PC-9 (cell line): ENCODE measurements at regions not wholly inside any gene's neighbourhood (a gene's known extent, or its start where the extent isn't known, plus 50 kb on each side); places are given as distances from the start of the nearest gene placed in this dataset.

ENCODE experiments used
- BruUV-seq: library from RNA; stranded (reverse); fragments of 400-500 nt; replicated peaks from 2 replicates; lab custom pipeline; 2021; lab: Mats Ljungman, UMichigan
- CTCF ChIA-PET: fragments of 300-600 bp; sonication (Branson Sonifier 250); formaldehyde crosslinking; loops from one replicate; lab custom pipeline; 2022; ENCODE audit warnings: antibody characterized with exemption; lab: Charles Lee
- POLR2A ChIA-PET: fragments of 300-600 bp; sonication (Branson Sonifier 250); formaldehyde crosslinking; loops from one replicate; lab custom pipeline; 2022; ENCODE audit warnings: antibody characterized with exemption; ENCODE audit not compliant: unreplicated experiment; lab: Charles Lee
- DNase-seq, 2 experiments: peaks; one replicate each; pipeline versions ENCODE4 v3.0.0 to v3.0.0-alpha.2; 2015 to 2022; ENCODE audit warnings: mixed read lengths in 1 of 2
- H2AFZ ChIP-seq: fragments of 200-600 bp; sonication (generic); 2 replicates; pipeline ENCODE4 v1.8.1; 2017; ENCODE audit warnings: antibody characterized with exemption
- H3F3A ChIP-seq: fragments of 200-600 bp; sonication (generic); 2 replicates; pipeline ENCODE4 v1.8.1; 2017; ENCODE audit warnings: antibody characterized with exemption, mild to moderate bottlenecking, low read depth; ENCODE audit not compliant: insufficient read depth
- H3K27ac ChIP-seq: fragments of 200-600 bp; sonication (generic); 2 replicates; pipeline ENCODE4 v1.6.1; 2016; ENCODE audit warnings: mixed run types
- H3K27me3 ChIP-seq: fragments of 200-600 bp; sonication (generic); 2 replicates; pipeline ENCODE4 v1.6.1; 2016; ENCODE audit warnings: low read depth, mixed run types; ENCODE audit not compliant: insufficient read depth
- H3K36me3 ChIP-seq: fragments of 200-600 bp; sonication (generic); 2 replicates; pipeline ENCODE4 v1.6.1; 2016; ENCODE audit warnings: low read depth, mixed run types
- H3K4me1 ChIP-seq: fragments of 200-600 bp; sonication (generic); replicated peaks from 2 replicates; pipeline ENCODE4 v1.6.1; 2016; ENCODE audit warnings: mixed run types; ENCODE audit not compliant: insufficient read depth
- H3K4me2 ChIP-seq: fragments of 200-600 bp; sonication (generic); 2 replicates; pipeline ENCODE4 v1.6.1; 2017; ENCODE audit warnings: mixed run types
- H3K4me3 ChIP-seq: fragments of 200-600 bp; sonication (generic); 2 replicates; pipeline ENCODE4 v1.6.1; 2016; ENCODE audit warnings: mixed run types
- H3K79me2 ChIP-seq: fragments of 200-600 bp; sonication (generic); 2 replicates; pipeline ENCODE4 v1.6.1; 2017; ENCODE audit warnings: low read depth, mixed run types
- H3K9me2 ChIP-seq: fragments of 200-600 bp; sonication (generic); 2 replicates; pipeline ENCODE4 v1.8.1; 2017; ENCODE audit warnings: mild to moderate bottlenecking; ENCODE audit not compliant: insufficient read depth
- H3K9me3 ChIP-seq: fragments of 200-600 bp; sonication (generic); 2 replicates; pipeline ENCODE4 v1.8.1; 2016; ENCODE audit warnings: low read depth; ENCODE audit not compliant: insufficient read depth
- H4K20me1 ChIP-seq: fragments of 200-600 bp; sonication (generic); 2 replicates; pipeline ENCODE4 v1.8.1; 2017; ENCODE audit not compliant: insufficient read depth
- EZH2 ChIP-seq: fragments of 200-600 bp; sonication (generic); IDR thresholded peaks from 2 replicates; pipeline ENCODE4 v1.8.0; 2017; ENCODE audit warnings: antibody characterized with exemption, low read depth
- intact Hi-C: fragments of 100-400 bp; cut with micrococcal nuclease; formaldehyde crosslinking; loops from one replicate; pipeline ENCODE4 v1.10.0; 2022; ENCODE audit not compliant: unreplicated experiment
- TF ChIP-seq, protein P1 (sequence below): fragments of 200-600 bp; sonication (generic); conservative IDR thresholded peaks from 2 replicates; pipeline ENCODE4 v1.6.1; 2017; ENCODE audit warnings: mixed run types, antibody characterized with exemption, mild to moderate bottlenecking, moderate library complexity

DNA sequence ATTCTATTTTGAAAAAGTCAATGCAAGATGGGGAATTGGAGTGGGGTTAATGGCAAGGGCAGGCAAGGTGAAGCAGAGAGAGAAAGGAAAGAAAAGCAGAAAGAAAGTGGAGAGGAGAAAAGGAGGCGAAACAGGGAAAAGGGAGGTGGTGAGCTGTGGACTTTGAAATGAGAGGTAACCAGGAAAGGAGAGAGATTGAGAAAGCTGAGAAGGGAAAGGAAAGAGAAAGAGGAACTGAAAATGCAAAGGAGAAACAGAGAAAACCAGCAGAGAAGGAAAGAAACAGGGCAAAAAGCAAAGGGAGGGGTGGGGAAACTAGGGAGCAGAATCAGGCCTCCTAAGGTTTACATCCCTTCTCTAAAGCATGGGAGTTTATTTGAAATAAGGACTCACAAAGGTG lies 72.5 kb upstream of the TPK1 start:
- TF ChIP-seq EZH2: no peak
- TF ChIP-seq, protein P1, sequence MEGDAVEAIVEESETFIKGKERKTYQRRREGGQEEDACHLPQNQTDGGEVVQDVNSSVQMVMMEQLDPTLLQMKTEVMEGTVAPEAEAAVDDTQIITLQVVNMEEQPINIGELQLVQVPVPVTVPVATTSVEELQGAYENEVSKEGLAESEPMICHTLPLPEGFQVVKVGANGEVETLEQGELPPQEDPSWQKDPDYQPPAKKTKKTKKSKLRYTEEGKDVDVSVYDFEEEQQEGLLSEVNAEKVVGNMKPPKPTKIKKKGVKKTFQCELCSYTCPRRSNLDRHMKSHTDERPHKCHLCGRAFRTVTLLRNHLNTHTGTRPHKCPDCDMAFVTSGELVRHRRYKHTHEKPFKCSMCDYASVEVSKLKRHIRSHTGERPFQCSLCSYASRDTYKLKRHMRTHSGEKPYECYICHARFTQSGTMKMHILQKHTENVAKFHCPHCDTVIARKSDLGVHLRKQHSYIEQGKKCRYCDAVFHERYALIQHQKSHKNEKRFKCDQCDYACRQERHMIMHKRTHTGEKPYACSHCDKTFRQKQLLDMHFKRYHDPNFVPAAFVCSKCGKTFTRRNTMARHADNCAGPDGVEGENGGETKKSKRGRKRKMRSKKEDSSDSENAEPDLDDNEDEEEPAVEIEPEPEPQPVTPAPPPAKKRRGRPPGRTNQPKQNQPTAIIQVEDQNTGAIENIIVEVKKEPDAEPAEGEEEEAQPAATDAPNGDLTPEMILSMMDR: no peak
- Histone ChIP-seq H3K27ac (no peak overlapping the region), H3K79me2 (no peaks in the 10 kb centered on the region), H3K4me1 (no peaks in the 10 kb centered on the region), H2AFZ (no peak overlapping the region), H3K27me3 (no peaks in the 10 kb centered on the region), H3K4me2 (no peak overlapping the region), H3K9me3 (no peaks in the 10 kb centered on the region), H4K20me1 (no peaks in the 10 kb centered on the region), H3K9me2 (no peaks in the 10 kb centered on the region), H3K4me3 (no peak overlapping the region), H3F3A (no peaks in the 10 kb centered on the region), H3K36me3 (no peaks in the 10 kb centered on the region)
- ChIA-PET POLR2A (no interaction called here), CTCF (interaction anchor here (0.6 kb wide), 2 partner anchors 1006 to 1181 kb away, joined by 6 to 7 read pairs; partner anchors contain the start of gene TCAF1)
- BruUV-seq: no TSS peak
- intact Hi-C loops: no loop called here
- no peak for DNase-seq

GRCh38 chr7:144907577-144907976 lies 71.7 kb upstream of the TPK1 start:
- H3K27ac ChIP-seq: no peak overlapping the region
- H3K27me3 ChIP-seq: no peaks in the 10 kb centered on the region
- intact Hi-C loops: no loop called here
- TF ChIP-seq, protein P1: no peak
- TF ChIP-seq EZH2: no peak
- no peaks in the 10 kb centered on the region for H3K4me1 ChIP-seq
- CTCF ChIA-PET: no interaction called here
- H2AFZ ChIP-seq: no peak overlapping the region
- DNase-seq: no peak
- H3K4me3 ChIP-seq: no peak overlapping the region
- no peaks in the 10 kb centered on the region for H3K9me3 ChIP-seq
- no peak overlapping the region for H3K4me2 ChIP-seq
- H3F3A ChIP-seq: no peaks in the 10 kb centered on the region
- POLR2A ChIA-PET: no interaction called here
- BruUV-seq: no TSS peak
- no peaks in the 10 kb centered on the region for H3K36me3 ChIP-seq
- no peaks in the 10 kb centered on the region for H3K9me2 ChIP-seq
- H3K79me2 ChIP-seq: no peaks in the 10 kb centered on the region
- no peaks in the 10 kb centered on the region for H4K20me1 ChIP-seq

GRCh38 chr7:144903201-144903600 lies 67.3 kb upstream of the TPK1 start:
- Histone ChIP-seq H3K4me2 (no peak overlapping the region), H3K9me2 (no peaks in the 10 kb centered on the region), H3K4me1 (no peaks in the 10 kb centered on the region), H3K27ac (no peak overlapping the region), H3K4me3 (no peak overlapping the region), H3K27me3 (no peaks in the 10 kb centered on the region), H3K9me3 (no peaks in the 10 kb centered on the region), H3K79me2 (no peaks in the 10 kb centered on the region), H2AFZ (no peak overlapping the region), H4K20me1 (no peaks in the 10 kb centered on the region), H3F3A (no peaks in the 10 kb centered on the region), H3K36me3 (no peaks in the 10 kb centered on the region)
- BruUV-seq: no TSS peak
- CTCF ChIA-PET: no interaction called here
- DNase-seq: no peak
- POLR2A ChIA-PET: no interaction called here
- intact Hi-C loops: no loop called here
- TF ChIP-seq EZH2: no peak
- TF ChIP-seq, protein P1: no peak
